ENCODE measurements at regions not wholly inside any gene's neighbourhood (a gene's known extent, or its start where the extent isn't known, plus 50 kb on each side); places are given as distances from the start of the nearest gene placed in this dataset.
"Not testable (repeated sequence)": the region's sequence is repeated elsewhere in the genome, so short reads cannot be mapped to it uniquely, and the experiment has no call there.

GRCh38 chr6:8939615-8940014, 504.3 kb upstream of the SLC35B3 start:
- Mint-ChIP-seq H3K27ac (no peak overlapping the region), H3K27me3 (ENCODE audit: insufficient read depth) (no peaks in the 10 kb centered on the region), H3K9me3 (peaks cover 2% of the 10 kb centered on the region), H3K4me1 (peaks cover 28% of the 10 kb centered on the region), H3K36me3 (ENCODE audit: low read depth) (no peaks in the 10 kb centered on the region), H3K4me3 (no peak overlapping the region)
- no peaks in the 10 kb centered on the region for H3K9me3 ChIP-seq (ENCODE audit: control insufficient read depth, low read length)
- no peak for DNase-seq
- H3K27ac ChIP-seq (ENCODE audit: low read depth, low read length) = no peak overlapping the region
- no peak for TF ChIP-seq CTCF (conservative IDR thresholded peaks at IDR 0.05)
- H3K4me3 ChIP-seq (ENCODE audit: low read length) = peak overlapping the region; percentile 54
- H3K9ac ChIP-seq (ENCODE audit: extremely low read depth, low read length, poor library complexity, severe bottlenecking) = no peak overlapping the region
- H3K36me3 ChIP-seq (ENCODE audit: control insufficient read depth, insufficient read depth, low read length) = no peaks in the 10 kb centered on the region
- no peaks in the 10 kb centered on the region for H3K27me3 ChIP-seq (ENCODE audit: control insufficient read depth, insufficient read depth, low read length, poor library complexity, severe bottlenecking)
- H3K4me1 ChIP-seq (ENCODE audit: control insufficient read depth, insufficient read depth, low read length) = no peaks in the 10 kb centered on the region
- WGBS, 2 experiments (ENCODE audit: insufficient coverage in 1 of 2, insufficient read length in 1 of 2) = 38 to 70% methylated on average over 1 to 4 of the region's 4 CpGs

GRCh38 chr6:8934318-8934717, 499.0 kb upstream of the SLC35B3 start:
- H3K36me3 Mint-ChIP-seq (ENCODE audit: low read depth) = no peaks in the 10 kb centered on the region
- Histone ChIP-seq H3K27ac (ENCODE audit: low read depth, low read length) (no peak overlapping the region), H3K9ac (ENCODE audit: extremely low read depth, low read length, poor library complexity, severe bottlenecking) (no peak overlapping the region), H3K4me1 (ENCODE audit: control insufficient read depth, insufficient read depth, low read length) (no peaks in the 10 kb centered on the region), H3K36me3 (ENCODE audit: control insufficient read depth, insufficient read depth, low read length) (no peaks in the 10 kb centered on the region), H3K4me3 (ENCODE audit: low read length) (no peak overlapping the region), H3K27me3 (ENCODE audit: control insufficient read depth, insufficient read depth, low read length, poor library complexity, severe bottlenecking) (no peaks in the 10 kb centered on the region), H3K9me3 (ENCODE audit: control insufficient read depth, low read length) (no peaks in the 10 kb centered on the region)
- H3K4me3 Mint-ChIP-seq = no peak overlapping the region
- WGBS, 2 experiments (ENCODE audit: insufficient coverage in 1 of 2, insufficient read length in 1 of 2) = 82 to 100% methylated on average over 1 to 4 of the region's 4 CpGs
- no peak overlapping the region for H3K27ac Mint-ChIP-seq
- peaks cover 9% of the 10 kb centered on the region for H3K4me1 Mint-ChIP-seq
- no peaks in the 10 kb centered on the region for H3K27me3 Mint-ChIP-seq (ENCODE audit: insufficient read depth)
- no peak for TF ChIP-seq CTCF (conservative IDR thresholded peaks at IDR 0.05)
- H3K9me3 Mint-ChIP-seq = peaks cover 2% of the 10 kb centered on the region
- DNase-seq = no peak

- no peaks in the 10 kb centered on the region for H3K9me3 Mint-ChIP-seq
- Histone ChIP-seq H3K27me3 (ENCODE audit: control insufficient read depth, insufficient read depth, low read length, poor library complexity, severe bottlenecking) (no peaks in the 10 kb centered on the region), H3K27ac (ENCODE audit: low read depth, low read length) (no peak overlapping the region), H3K9me3 (ENCODE audit: control insufficient read depth, low read length) (no peaks in the 10 kb centered on the region), H3K4me3 (ENCODE audit: low read length) (no peak overlapping the region), H3K36me3 (ENCODE audit: control insufficient read depth, insufficient read depth, low read length) (no peaks in the 10 kb centered on the region), H3K9ac (ENCODE audit: extremely low read depth, low read length, poor library complexity, severe bottlenecking) (no peak overlapping the region), H3K4me1 (ENCODE audit: control insufficient read depth, insufficient read depth, low read length) (no peaks in the 10 kb centered on the region)
- peaks cover 3% of the 10 kb centered on the region for H3K4me1 Mint-ChIP-seq
- no peak overlapping the region for H3K27ac Mint-ChIP-seq
- DNase-seq = no peak
- no peak overlapping the region for H3K4me3 Mint-ChIP-seq
- TF ChIP-seq CTCF (conservative IDR thresholded peaks at IDR 0.05) = no peak
- WGBS, 2 experiments (ENCODE audit: insufficient coverage in 1 of 2, insufficient read length in 1 of 2) = 90 to 96% methylated on average over 2 to 3 of the region's 3 CpGs
- H3K36me3 Mint-ChIP-seq (ENCODE audit: low read depth) = no peaks in the 10 kb centered on the region
- H3K27me3 Mint-ChIP-seq (ENCODE audit: insufficient read depth) = no peaks in the 10 kb centered on the region
Measured at GRCh38 chr6:8930009-8930408, 494.7 kb upstream of the SLC35B3 start.

- H3K27ac Mint-ChIP-seq; H3K36me3 ChIP-seq (ENCODE audit: control insufficient read depth, insufficient read depth, low read length); DNase-seq; H3K27me3 ChIP-seq (ENCODE audit: control insufficient read depth, insufficient read depth, low read length, poor library complexity, severe bottlenecking); H3K4me1 Mint-ChIP-seq; H3K9me3 ChIP-seq (ENCODE audit: control insufficient read depth, low read length); H3K4me3 ChIP-seq (ENCODE audit: low read length); H3K27ac ChIP-seq (ENCODE audit: low read depth, low read length); H3K9me3 Mint-ChIP-seq; H3K4me3 Mint-ChIP-seq; H3K27me3 Mint-ChIP-seq (ENCODE audit: insufficient read depth); H3K36me3 Mint-ChIP-seq (ENCODE audit: low read depth); H3K9ac ChIP-seq (ENCODE audit: extremely low read depth, low read length, poor library complexity, severe bottlenecking); H3K4me1 ChIP-seq (ENCODE audit: control insufficient read depth, insufficient read depth, low read length): not testable (repeated sequence)
- no CpG with 5 or more reads among the region's 1 CpG for WGBS, 2 experiments (ENCODE audit: insufficient coverage in 1 of 2, insufficient read length in 1 of 2)
Measured at GRCh38 chr6:8920244-8920643, 484.9 kb upstream of the SLC35B3 start.

All from endodermal cell (in vitro differentiated cells).